ENCODE measurements at regions not wholly inside any gene's neighbourhood (a gene's known extent, or its start where the extent isn't known, plus 50 kb on each side); places are given as distances from the start of the nearest gene placed in this dataset.
"Not testable (repeated sequence)": the region's sequence is repeated elsewhere in the genome, so short reads cannot be mapped to it uniquely, and the experiment has no call there.

- peak; percentile 3 for DNase-seq (ENCODE audit: low read depth)
Measured at GRCh38 chr2:78718473-78718872, 307.0 kb upstream of the REG3G start.

GRCh38 chr2:78721355-78722033 is 304.0 kb upstream of the REG3G start:
- DNase-seq (ENCODE audit: low read depth), result no peak

- no peak for DNase-seq (ENCODE audit: low read depth)
Measured at GRCh38 chr2:78734221-78734620, 291.3 kb upstream of the REG3G start.

GRCh38 chr2:78739282-78739681 is 286.2 kb upstream of the REG3G start:
- DNase-seq (ENCODE audit: low read depth), result no peak

- DNase-seq (ENCODE audit: low read depth), result no peak
Measured at GRCh38 chr2:78749638-78750037, 275.9 kb upstream of the REG3G start.

- DNase-seq (ENCODE audit: low read depth), result no peak
Measured at GRCh38 chr2:78750219-78750618, 275.3 kb upstream of the REG3G start.

- DNase-seq (ENCODE audit: low read depth), result no peak
Measured at GRCh38 chr2:78754930-78755329, 270.6 kb upstream of the REG3G start.

GRCh38 chr2:78757191-78757590 is 268.3 kb upstream of the REG3G start:
- no peak for DNase-seq (ENCODE audit: low read depth)

- DNase-seq (ENCODE audit: low read depth), result no peak
Measured at GRCh38 chr2:78757640-78758039, 267.9 kb upstream of the REG3G start.

- DNase-seq (ENCODE audit: low read depth), result not testable (repeated sequence)
Measured at GRCh38 chr2:78758765-78759164, 266.7 kb upstream of the REG3G start.

GRCh38 chr2:78766459-78766858 is 259.0 kb upstream of the REG3G start:
- DNase-seq (ENCODE audit: low read depth), result no peak

GRCh38 chr2:78768016-78768415 is 257.5 kb upstream of the REG3G start:
- DNase-seq (ENCODE audit: low read depth), result no peak

GRCh38 chr2:78775291-78775690 is 250.2 kb upstream of the REG3G start:
- no peak for DNase-seq (ENCODE audit: low read depth)

GRCh38 chr2:78778756-78779510 is 246.6 kb upstream of the REG3G start:
- DNase-seq (ENCODE audit: low read depth), result no peak

- DNase-seq (ENCODE audit: low read depth), result no peak
Measured at GRCh38 chr2:78779761-78780160, 245.7 kb upstream of the REG3G start.

GRCh38 chr2:78780256-78780655 is 245.2 kb upstream of the REG3G start:
- no peak for DNase-seq (ENCODE audit: low read depth)

- no peak for DNase-seq (ENCODE audit: low read depth)
Measured at GRCh38 chr2:78780864-78781583, 244.5 kb upstream of the REG3G start.

- no peak for DNase-seq (ENCODE audit: low read depth)
Measured at GRCh38 chr2:78782196-78782595, 243.3 kb upstream of the REG3G start.

- DNase-seq (ENCODE audit: low read depth), result no peak
Measured at GRCh38 chr2:78811955-78812610, 213.4 kb upstream of the REG3G start.

- DNase-seq (ENCODE audit: low read depth), result no peak
Measured at GRCh38 chr2:78814331-78814986, 211.0 kb upstream of the REG3G start.

GRCh38 chr2:78817430-78817829 is 208.1 kb upstream of the REG3G start:
- no peak for DNase-seq (ENCODE audit: low read depth)

- no peak for DNase-seq (ENCODE audit: low read depth)
Measured at GRCh38 chr2:78832481-78832880, 193.0 kb upstream of the REG3G start.
